Hepatocyte (in vitro differentiated cells): ENCODE measurements at regions not wholly inside any gene's neighbourhood (a gene's known extent, or its start where the extent isn't known, plus 50 kb on each side); places are given as distances from the start of the nearest gene placed in this dataset.

Experiments
- DNase-seq: peaks from one replicate; pipeline ENCODE4 v3.0.0-alpha.2; 2016; ENCODE audit warnings: low spot score
- H2AFZ ChIP-seq: fragments of 200-600 bp; sonication (generic); 2 replicates; pipeline ENCODE4 v1.6.0; 2016; ENCODE audit warnings: antibody characterized with exemption, mild to moderate bottlenecking
- H3K27ac ChIP-seq: fragments of 200-600 bp; sonication (generic); 2 replicates; pipeline ENCODE4 v1.5.1; 2016; ENCODE audit warnings: mild to moderate bottlenecking
- H3K27me3 ChIP-seq: fragments of 200-600 bp; sonication (generic); 2 replicates; pipeline ENCODE4 v1.6.1; 2016
- H3K36me3 ChIP-seq: fragments of 200-600 bp; sonication (generic); replicated peaks from 2 replicates; pipeline ENCODE4 v1.5.1; 2016; ENCODE audit warnings: low read depth; ENCODE audit not compliant: insufficient read depth
- H3K4me1 ChIP-seq: fragments of 200-600 bp; sonication (generic); 2 replicates; pipeline ENCODE4 v1.5.1; 2016; ENCODE audit warnings: mild to moderate bottlenecking, moderate library complexity; ENCODE audit not compliant: insufficient read depth
- H3K4me2 ChIP-seq: fragments of 200-600 bp; sonication (generic); 2 replicates; pipeline ENCODE4 v1.6.0; 2016
- H3K4me3 ChIP-seq: fragments of 200-600 bp; sonication (generic); 2 replicates; pipeline ENCODE4 v1.5.1; 2016; ENCODE audit warnings: mild to moderate bottlenecking
- H3K79me2 ChIP-seq: fragments of 200-600 bp; sonication (generic); 2 replicates; pipeline ENCODE4 v1.6.0; 2017; ENCODE audit warnings: mild to moderate bottlenecking
- H3K9me2 ChIP-seq: fragments of 200-600 bp; sonication (generic); replicated peaks from 2 replicates; pipeline ENCODE4 v1.6.0; 2017; ENCODE audit warnings: mild to moderate bottlenecking; ENCODE audit not compliant: insufficient read depth
- H3K9me3 ChIP-seq: fragments of 200-600 bp; sonication (generic); 2 replicates; pipeline ENCODE4 v1.5.1; 2016; ENCODE audit warnings: low read depth, mild to moderate bottlenecking
- H4K20me1 ChIP-seq: fragments of 200-600 bp; sonication (generic); 2 replicates; pipeline ENCODE4 v1.6.0; 2016; ENCODE audit warnings: mild to moderate bottlenecking; ENCODE audit not compliant: insufficient read depth, poor library complexity, severe bottlenecking
- EZH2 ChIP-seq: fragments of 200-600 bp; sonication (generic); IDR thresholded peaks from 2 replicates; pipeline ENCODE4 v1.6.1; 2016; ENCODE audit warnings: antibody characterized with exemption, mild to moderate bottlenecking, borderline replicate concordance
- EZH2phosphoT487 ChIP-seq: fragments of 200-600 bp; sonication (generic); IDR thresholded peaks from one replicate; pipeline ENCODE4 v1.6.1; 2018; ENCODE audit warnings: antibody characterized with exemption, mild to moderate bottlenecking, low read depth, moderate library complexity; ENCODE audit not compliant: unreplicated experiment, severe bottlenecking
- WGBS: methylation state at CpG from one replicate; pipeline ENCODE4 v1.1.6; 2016; ENCODE audit warnings: low lambda C conversion rate; ENCODE audit errors: missing lambda C conversion rate; 5-methylcytosine and 5-hydroxymethylcytosine counted together
- TF ChIP-seq, protein P1 (sequence below): fragments of 200-600 bp; sonication (generic); IDR thresholded peaks from 2 replicates; pipeline ENCODE4 v1.5.1; 2016; ENCODE audit warnings: antibody characterized with exemption, mild to moderate bottlenecking; ENCODE audit not compliant: poor library complexity

DNA sequence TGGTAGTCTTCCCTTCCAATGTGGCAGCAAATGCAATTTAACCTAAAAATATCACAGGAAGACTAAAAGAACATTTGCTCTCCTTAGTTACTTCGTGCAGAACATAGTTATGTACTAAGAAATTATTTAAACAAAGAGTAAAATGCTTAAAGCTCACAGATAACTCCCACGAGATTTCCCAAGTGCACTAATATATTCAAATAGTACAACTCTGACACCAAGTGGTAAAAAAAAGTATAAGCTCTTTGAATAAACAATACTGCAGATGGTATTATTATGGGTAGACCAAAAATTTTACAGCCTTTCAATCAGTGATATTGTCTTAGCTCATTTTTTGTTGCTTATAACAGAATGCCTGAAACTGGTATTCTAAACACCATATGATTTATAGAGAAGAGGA, 52.8 kb upstream of the FILIP1 start:
- whole genome bisulfite sequencing: 24% methylated on average over 2 of the region's 2 CpGs
- Histone ChIP-seq H4K20me1 (no peaks in the 10 kb centered on the region), H3K4me1 (no peaks in the 10 kb centered on the region), H3K9me2 (no peaks in the 10 kb centered on the region), H3K27me3 (no peaks in the 10 kb centered on the region), H3K79me2 (no peaks in the 10 kb centered on the region), H3K36me3 (no peaks in the 10 kb centered on the region), H3K4me3 (no peak overlapping the region), H3K9me3 (no peaks in the 10 kb centered on the region), H2AFZ (no peak overlapping the region), H3K4me2 (no peak overlapping the region), H3K27ac (no peak overlapping the region)
- TF ChIP-seq EZH2 (no peak), EZH2phosphoT487 (no peak)
- TF ChIP-seq, protein P1, sequence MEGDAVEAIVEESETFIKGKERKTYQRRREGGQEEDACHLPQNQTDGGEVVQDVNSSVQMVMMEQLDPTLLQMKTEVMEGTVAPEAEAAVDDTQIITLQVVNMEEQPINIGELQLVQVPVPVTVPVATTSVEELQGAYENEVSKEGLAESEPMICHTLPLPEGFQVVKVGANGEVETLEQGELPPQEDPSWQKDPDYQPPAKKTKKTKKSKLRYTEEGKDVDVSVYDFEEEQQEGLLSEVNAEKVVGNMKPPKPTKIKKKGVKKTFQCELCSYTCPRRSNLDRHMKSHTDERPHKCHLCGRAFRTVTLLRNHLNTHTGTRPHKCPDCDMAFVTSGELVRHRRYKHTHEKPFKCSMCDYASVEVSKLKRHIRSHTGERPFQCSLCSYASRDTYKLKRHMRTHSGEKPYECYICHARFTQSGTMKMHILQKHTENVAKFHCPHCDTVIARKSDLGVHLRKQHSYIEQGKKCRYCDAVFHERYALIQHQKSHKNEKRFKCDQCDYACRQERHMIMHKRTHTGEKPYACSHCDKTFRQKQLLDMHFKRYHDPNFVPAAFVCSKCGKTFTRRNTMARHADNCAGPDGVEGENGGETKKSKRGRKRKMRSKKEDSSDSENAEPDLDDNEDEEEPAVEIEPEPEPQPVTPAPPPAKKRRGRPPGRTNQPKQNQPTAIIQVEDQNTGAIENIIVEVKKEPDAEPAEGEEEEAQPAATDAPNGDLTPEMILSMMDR: peak; percentile 41
- DNase-seq: no peak

DNA sequence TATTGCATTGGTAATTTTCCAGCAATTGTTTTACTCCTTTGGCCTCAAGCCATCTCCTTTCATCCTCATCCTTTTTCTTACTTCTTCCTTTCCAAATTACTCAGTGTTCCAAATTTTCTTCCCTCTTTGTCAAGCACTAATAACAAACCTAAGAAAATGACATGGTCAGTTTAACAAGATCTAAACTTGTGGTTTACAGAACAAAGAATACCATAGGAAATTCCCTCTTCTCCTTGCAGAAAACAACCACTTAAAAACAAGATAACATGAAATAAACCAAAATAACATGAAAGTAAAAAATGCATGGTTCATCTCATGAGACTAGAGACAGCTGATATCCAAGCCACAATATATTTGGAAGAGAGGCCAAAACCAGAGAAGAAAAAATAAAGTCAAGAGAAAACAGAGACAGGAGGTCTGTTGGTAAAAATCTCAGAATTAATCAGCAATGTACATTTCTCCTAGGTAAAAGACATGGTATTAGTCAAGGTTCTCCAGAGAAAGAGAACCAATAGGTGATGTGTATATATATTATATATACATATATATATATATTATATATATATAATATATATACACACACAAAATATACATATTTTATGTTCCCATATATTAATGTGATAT, 51.0 kb upstream of the SENP6 start:
- H3K4me1 ChIP-seq: no peaks in the 10 kb centered on the region
- H4K20me1 ChIP-seq: no peaks in the 10 kb centered on the region
- H2AFZ ChIP-seq: no peak overlapping the region
- no peaks in the 10 kb centered on the region for H3K9me3 ChIP-seq
- H3K4me3 ChIP-seq: no peak overlapping the region
- no peak overlapping the region for H3K4me2 ChIP-seq
- no peaks in the 10 kb centered on the region for H3K9me2 ChIP-seq
- no peaks in the 10 kb centered on the region for H3K79me2 ChIP-seq
- no peaks in the 10 kb centered on the region for H3K27me3 ChIP-seq
- no peak for DNase-seq
- no peak for TF ChIP-seq EZH2
- no peak for TF ChIP-seq EZH2phosphoT487
- TF ChIP-seq, protein P1: no peak
- H3K27ac ChIP-seq: no peak overlapping the region
- no peaks in the 10 kb centered on the region for H3K36me3 ChIP-seq

DNA sequence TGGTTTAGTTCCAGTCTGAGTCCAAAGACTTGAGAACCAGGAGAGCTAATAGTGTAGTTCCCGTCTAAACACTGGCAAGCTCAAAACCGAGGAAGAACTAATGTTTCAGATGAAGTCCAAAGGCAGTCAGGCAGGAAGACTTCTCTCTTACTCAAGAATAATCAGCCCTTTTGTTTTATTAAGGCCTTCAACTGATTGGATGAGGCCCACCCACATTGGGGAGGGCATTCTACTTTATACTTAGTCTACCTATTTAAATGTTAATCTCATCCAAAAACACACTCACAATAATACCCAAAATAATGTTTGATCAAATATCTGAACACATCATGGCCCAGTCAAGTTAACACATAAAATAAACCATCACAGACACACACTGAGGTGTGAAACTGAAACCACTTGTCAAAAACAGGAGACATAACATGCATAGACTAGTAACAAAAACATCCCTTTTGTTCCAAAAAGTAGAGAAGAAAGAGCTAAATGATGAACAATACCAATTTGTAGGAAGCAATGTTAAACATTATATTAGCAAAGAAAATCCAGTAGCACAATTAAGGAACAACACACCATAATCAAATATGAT, 50.2 kb upstream of the SENP6 start:
- H3K27me3 ChIP-seq: no peaks in the 10 kb centered on the region
- no peaks in the 10 kb centered on the region for H3K36me3 ChIP-seq
- H3K4me2 ChIP-seq: no peak overlapping the region
- H4K20me1 ChIP-seq: no peaks in the 10 kb centered on the region
- H2AFZ ChIP-seq: no peak overlapping the region
- no peaks in the 10 kb centered on the region for H3K9me2 ChIP-seq
- H3K9me3 ChIP-seq: no peaks in the 10 kb centered on the region
- no peak for DNase-seq
- H3K4me1 ChIP-seq: peaks cover 2% of the 10 kb centered on the region
- no peaks in the 10 kb centered on the region for H3K79me2 ChIP-seq
- WGBS: 92% methylated on average over 2 of the region's 2 CpGs
- no peak overlapping the region for H3K4me3 ChIP-seq
- TF ChIP-seq EZH2phosphoT487 (no peak), EZH2 (no peak)
- TF ChIP-seq, protein P1: no peak
- H3K27ac ChIP-seq: no peak overlapping the region
